ENCODE measurements at regions not wholly inside any gene's neighbourhood (a gene's known extent, or its start where the extent isn't known, plus 50 kb on each side); places are given as distances from the start of the nearest gene placed in this dataset.

DNA sequence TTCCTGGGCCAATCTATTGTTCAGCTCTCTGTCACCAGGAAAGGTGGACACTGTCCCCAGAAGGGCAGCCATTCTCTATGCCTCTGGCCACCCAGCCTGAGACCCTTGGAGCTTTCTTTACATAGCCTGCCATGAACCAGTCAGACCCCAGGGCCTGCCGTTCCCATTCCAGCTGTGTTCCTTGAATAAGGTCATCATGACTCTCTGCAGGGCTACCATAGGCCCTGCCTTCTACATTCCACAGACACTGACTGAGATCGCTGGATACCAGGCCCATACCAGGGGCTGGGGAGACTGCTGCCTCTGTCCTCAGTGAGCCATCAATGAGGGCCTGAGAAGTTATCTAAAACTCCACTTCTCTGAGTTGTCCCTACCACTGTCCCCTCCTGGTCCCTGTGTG, 75.5 kb downstream of the SYNE3 start:
- no peak for DNase-seq

DNA sequence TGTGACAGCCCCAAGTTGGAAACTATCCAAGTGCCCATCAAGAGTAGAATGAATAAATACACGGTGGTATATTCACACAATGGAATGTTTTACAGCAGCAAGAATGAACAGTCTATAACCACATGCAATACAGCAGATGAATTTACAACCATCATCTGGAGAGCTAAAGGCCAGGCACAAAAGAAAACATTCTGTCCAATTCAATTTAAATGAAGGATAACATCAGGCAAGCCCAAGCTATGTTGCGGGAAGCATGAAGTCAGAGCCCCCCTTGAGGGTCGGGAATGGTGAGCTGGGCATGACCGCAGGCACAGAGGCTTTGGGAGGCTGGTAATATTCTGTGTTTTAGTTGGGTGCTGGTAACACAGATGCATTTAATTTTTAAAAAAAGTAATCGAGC, 76.0 kb downstream of the SYNE3 start:
- DNase-seq: no peak

DNA sequence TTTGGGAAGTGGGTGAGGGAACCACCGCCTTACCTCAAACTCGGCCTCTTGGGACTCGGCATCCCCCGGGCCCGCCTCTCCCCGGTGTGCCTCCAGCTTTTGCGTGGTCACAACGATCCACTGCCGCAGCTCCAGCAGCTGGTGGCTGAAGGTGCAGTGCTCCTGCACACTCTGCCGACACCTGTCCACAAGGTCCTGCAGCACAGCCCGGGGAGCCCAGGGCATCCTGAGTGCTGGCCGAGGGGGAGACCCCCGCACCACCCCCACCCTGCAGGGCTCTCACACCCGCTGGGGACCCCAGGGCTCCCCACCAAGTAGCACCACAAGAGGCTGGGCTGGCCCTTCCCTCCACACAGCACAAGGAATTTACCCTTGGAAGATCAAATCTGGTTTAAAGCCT, 76.6 kb downstream of the SYNE3 start:
- no peak for DNase-seq

DNA sequence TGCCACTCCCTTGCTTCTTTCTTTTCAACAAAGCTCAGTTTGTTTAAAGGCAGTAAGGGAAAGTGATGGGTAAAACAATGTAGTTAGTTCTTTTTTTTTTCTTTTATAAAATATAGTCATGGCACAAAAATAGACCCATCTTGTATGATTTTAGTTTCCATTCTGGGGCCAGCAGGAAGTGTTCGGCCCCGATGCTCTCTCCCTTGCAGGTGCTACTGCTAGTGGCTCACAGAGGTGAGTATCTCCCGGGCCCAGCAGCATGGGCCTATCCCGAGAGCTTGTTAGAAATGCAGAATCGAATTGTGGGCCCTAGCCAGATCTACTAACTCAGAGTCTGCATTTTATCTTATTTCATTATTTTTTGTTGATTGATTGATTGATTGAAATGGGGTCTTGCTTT, 78.7 kb downstream of the SYNE3 start:
- no peak for DNase-seq

DNA sequence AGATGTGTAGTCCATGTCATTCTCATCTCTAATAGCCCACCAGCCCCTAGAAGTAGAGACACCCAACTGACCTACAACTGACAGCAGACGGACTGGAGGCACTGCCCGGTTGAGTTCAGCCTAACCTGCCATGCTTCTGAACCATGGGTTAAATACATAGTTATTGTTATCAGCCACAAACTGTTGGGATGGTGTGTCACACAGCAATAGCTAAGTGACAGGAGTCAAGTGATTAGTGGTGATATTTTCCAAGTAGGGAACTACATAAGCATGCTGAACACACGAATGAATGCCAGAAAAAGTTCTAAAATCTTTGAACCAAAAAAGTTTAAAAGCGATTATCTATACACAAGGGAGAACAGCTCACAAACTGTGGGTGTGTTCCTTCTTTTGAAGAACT, 80.1 kb downstream of the SYNE3 start:
- DNase-seq: no peak

DNA sequence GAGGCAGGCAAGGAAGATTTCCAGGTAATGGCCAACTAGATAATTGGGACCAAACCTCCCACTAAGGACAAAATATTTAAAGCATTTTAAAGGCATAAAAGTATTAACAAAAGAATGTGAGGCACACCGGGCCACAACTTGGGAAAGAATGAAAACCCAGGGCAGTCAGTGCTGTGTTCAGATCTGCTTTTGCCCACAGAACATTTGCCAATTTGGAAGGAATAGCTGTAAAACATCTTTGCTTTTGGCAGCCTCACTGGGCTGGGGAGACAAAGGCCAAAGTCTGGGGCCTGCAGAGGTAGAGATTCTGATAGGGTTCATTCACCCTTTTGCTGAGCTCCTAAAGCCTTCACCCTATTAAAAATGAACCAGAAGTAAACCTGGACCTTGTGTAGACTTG, 82.3 kb downstream of the SYNE3 start:
- DNase-seq: no peak

DNA sequence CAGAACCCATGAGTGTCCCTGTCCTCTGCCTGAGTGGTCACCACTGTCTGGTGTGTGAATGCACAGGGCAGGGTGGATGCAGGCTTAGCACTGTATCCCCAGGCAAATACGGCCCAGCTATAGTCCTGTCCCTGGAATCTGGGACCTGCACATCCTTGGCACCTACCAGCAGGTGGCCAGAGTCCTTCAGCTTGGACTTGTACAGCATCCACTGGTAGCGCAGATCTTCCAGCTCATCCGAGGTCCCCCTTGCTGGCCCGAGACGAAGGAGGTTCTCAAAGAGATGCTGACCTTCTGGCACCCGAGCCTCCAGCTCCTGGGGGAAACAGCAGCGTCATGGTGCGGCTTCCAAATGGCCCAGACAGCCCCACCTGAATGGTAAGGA, 83.4 kb downstream of the SYNE3 start:
- no peak for DNase-seq

DNA sequence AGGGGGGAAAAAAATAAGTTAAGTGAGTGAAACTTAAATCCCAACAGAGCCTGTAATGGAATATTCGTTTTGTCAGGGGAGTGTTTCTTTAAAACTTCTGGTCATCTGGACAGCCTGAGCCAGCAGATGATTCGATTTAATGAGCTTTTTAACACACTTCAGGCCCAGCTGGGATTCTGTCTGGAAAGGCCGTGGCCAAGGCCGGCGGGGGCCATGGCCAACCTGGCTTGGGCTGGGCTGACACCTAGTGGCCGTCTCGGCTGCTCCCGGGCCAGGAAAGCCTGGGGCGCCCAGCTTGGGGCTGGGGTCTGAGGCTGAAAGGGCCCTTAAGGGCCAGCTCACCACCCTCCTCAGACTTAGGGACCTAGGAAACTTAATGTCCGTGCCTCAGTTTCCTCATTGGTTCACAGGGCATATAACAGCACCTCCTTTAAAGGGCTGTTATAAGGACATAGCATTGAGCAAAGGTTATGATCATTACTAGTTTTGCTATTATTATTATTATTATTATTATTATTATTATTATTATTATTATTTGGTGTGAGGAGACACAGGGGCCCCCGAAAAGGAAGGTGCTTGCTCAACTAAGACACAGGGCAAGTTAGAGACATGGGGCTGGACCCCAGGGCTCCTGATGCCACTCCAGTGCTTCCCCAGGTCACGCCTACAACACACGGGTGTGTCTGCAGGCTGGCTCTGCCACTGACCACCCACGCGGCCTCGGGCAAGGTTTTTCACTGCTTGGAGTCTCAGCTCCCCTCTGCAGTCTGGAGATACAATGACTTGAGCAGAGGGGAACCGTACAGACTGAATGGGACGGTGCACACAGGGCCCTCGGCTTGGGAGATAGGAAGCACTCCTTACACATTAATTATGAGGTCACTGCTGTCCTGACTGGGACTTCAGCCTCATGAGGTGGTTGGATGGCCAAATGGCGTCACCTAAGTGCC, 84.0 kb downstream of the SYNE3 start:
- DNase-seq: no peak

DNA sequence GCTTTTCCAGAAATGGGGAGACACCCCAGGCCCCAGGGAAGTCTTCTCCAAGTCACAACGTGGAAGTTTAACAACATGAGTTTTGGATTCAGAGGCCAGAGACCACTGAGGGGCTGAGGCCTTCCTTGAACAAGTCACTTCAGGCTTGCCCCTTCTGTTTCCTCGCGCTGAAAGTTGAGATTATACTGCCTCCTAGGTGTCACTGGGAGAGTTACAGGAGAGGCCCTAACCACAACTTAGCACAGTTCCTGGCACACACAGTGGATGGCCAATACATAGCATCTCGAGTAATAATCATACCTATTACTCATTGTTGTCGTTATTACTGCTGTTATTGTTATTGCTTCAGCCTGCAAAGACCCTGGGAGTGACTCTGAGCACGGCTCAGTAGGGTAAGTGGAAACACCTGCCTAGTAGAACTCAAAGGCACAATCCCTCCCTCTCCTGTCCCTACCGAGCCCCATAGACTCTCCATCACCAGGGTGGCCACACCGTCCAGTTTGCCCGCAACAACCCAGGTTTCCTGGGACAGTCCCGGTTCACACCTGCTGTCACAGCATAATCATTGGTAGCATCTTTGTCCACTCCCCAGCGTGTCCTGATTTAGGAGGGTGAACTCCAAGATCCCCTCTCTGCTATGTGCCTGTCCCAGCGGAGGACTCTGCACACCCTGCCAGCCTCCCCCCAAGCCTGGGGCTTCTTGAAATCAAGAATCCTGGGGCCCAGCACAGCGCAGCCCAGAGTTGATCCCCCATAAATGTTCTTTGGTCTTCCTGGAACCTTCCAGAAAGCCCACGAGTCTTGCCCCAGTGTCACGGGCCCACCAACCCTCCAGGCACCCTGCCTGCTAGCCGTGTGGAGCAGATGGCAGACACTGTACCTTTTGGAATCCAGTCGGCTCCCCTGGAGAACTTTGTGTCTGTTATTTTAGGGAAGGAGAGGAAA, 85.0 kb downstream of the SYNE3 start:
- no peak for DNase-seq

DNA sequence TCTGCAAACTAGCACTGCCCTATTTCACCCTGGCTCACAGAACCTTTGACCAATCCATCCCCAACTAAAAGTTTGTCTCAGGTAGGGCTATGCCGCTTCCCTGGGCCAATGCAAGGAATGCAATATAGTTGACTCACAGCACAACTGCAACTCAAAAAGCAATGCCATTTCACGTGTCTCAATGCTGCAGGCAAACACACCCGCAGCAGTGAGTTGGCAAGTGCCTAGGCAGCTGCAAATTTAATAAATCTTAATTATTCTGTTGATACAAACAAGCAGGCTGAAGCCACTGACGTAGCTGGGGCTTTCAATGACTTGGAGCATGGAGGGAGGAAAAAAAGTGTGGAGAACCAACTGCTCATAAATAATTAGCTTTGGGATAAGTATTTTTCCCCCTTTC, 87.9 kb downstream of the SYNE3 start:
- no peak for DNase-seq

DNA sequence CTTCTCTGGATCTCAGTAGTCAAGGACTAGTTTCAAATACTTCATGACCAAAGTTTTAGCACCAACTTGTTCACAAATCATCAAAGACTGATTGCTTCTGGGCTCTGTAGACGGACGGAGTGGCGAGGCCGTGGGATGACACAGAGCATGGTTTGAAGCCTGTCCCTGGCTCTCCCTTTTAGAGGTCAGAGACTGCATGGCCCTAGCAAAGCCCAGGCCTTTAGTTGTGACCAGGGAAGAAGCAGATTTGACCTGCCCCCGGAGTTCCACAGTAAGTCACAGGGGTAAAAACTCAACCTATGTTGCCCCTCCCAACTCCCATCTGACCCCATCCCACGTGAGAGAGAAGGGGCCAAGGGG, 90.4 kb downstream of the SYNE3 start:
- DNase-seq: no peak

DNA sequence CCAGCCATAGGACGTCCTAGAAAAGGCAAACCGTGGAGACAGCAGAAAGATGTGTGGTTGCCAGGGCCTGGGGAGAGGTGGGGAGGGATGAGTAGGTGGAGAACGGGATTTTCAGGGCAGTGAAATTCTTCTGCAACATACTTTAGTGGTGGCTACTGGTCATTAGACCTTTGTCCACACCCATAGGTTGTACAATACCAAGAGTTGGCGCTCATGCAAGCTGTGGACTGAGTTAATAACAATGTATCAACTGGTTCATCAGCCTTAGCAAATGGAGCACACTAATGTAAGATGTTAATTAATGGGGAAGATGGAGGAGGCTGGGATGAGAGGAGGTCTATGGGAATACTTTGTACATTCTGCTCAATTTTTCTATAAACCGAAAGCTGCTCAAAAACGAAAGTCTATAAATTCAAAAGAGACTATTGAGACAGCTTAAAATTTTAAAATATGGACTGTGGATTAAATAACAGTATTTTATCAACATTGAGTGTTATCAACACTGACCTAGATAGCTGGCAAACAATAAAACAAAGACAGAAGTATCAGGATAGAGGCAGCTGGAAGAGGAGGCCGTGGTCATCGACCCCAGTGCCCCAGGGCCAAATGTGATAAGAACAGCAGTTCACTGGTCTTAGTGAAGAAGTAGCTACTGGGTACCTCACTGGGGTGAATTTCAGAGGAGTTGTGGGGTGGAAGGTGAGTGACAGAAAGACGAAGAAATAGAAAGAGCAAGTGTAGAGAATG, 90.9 kb downstream of the SYNE3 start:
- DNase-seq: no peak

DNA sequence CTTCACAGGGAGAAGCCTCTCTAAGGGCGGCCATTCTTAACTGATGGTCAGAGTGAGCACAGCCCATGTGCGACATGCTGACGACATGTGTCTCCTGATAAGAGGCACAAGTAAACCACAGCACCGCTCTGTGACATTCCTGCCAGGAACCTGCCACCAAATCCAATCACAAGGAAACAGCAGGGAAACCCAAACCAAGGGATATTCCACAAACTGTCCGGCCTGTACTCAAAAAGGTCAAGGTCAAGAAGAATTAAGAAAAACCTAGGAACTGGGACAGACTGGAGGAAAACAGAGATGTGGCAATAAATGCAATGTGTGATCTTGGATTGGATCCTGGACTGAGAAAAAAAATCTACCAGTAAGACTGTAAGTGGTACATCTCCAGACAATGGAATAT, 91.9 kb downstream of the SYNE3 start:
- DNase-seq: no peak

DNA sequence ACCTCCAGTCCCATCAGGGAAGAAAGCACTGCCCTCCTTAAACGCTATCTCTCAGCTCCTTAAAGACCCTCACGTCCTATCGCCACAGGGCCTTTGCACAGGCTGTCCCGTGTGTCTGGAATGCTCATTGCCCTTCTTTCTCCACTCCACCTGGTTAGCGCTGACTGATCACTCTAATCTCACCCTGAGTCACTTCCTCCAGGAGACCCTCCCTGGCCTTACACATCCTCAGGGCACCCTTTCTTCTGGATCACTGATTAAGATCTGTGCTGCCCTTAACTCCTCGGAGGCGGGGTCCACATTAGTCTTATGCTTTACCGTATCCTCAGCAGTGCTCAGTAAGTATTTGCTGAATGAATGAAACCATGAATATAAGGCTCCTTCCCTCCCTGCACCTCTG, 94.7 kb downstream of the SYNE3 start:
- DNase-seq: no peak

DNA sequence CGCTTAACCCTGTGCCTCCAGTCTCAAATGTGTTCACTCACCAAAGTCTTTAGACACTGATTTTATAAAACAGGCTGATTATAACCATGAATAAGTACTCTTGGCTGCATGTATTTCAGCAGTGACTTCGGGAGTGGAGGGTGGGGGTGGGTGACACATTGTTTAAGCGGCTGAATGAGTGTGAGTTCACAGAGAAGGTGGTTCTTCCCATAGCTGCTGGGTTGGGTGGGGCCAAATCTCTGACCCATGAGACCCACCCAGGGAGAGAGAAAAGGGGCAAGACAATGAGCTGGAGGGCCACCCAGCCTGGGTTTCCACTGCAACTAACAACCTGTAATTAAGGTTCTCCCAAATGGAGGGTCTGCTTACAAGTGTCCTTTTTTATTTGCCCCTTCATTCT, 96.4 kb downstream of the SYNE3 start:
- no peak for DNase-seq

DNA sequence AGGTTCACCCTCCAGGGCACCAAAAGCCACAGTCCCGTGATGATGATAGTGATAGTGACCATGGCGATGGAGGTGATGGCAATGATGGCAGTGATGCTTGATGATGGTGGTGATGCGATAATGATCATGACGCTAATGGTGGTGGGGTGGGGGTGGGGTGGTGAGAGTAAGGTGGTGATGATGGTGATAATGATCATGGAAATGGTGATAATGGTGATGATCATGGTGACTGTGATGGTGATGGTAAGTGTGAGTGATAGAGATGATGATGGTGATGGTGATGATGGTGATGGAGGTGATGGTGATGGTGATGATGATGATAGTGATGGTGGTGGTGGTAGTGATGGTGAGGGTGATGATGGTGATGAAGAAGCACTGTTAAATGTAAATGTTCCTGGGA, 96.9 kb downstream of the SYNE3 start:
- no peak for DNase-seq

DNA sequence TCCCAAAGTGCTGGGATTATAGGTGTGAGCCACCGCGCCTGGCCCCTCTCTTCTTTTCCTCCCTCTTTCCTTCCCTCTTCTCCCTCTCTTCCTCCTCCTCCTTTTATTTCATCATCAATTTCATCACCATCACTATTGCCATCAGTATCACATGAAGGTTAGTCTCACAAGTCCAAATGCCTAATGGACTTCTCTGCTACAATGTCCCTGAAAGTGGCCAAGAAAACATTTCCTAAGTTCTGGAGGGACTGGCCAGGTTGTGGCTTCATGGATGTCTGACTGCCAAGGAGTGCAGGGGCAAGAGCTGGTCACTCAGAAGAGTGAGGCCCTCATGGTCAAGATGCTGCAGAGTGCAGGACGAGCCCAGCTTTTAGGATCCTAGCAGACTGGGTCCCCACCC, 97.6 kb downstream of the SYNE3 start:
- DNase-seq: no peak

DNA sequence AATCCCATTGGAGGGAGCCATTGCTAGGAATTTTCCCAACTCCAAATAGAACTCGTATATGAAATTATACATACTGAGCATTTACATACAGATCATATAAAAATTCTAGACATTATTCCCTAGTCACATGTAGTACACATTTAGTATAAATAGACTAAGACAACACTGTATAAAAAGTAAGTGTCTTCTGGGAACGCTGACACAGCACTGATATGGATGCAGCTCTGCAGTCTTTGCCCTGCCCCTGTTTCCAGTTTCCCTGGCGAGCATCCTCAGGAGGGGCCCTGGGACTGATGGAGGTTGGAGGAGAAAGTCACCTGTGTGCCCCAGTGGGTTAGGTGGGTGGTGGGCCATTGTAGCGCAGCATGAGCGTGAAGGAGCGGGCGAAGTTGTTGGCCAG, 97.8 kb upstream of the CLMN start:
- DNase-seq: no peak

DNA sequence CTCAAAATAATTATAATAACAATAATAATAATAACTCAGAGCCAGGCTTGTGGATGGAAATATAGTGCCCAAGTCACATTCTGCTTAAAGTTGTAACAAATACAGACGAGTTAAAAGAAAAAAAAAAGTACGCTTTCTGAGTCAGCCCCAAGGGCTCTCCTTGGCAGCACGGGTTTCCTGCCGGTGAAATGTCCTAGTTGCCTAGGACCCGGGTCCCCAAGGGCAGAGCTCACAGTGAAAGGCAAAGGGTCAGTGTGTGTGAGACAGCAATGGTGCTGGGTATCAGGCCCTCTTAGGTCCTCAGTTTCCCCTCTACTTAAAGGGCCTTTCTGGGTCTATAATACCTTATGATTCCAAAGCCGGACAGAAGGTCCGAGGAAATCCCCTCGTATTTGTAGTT, 96.3 kb upstream of the CLMN start:
- no peak for DNase-seq

DNA sequence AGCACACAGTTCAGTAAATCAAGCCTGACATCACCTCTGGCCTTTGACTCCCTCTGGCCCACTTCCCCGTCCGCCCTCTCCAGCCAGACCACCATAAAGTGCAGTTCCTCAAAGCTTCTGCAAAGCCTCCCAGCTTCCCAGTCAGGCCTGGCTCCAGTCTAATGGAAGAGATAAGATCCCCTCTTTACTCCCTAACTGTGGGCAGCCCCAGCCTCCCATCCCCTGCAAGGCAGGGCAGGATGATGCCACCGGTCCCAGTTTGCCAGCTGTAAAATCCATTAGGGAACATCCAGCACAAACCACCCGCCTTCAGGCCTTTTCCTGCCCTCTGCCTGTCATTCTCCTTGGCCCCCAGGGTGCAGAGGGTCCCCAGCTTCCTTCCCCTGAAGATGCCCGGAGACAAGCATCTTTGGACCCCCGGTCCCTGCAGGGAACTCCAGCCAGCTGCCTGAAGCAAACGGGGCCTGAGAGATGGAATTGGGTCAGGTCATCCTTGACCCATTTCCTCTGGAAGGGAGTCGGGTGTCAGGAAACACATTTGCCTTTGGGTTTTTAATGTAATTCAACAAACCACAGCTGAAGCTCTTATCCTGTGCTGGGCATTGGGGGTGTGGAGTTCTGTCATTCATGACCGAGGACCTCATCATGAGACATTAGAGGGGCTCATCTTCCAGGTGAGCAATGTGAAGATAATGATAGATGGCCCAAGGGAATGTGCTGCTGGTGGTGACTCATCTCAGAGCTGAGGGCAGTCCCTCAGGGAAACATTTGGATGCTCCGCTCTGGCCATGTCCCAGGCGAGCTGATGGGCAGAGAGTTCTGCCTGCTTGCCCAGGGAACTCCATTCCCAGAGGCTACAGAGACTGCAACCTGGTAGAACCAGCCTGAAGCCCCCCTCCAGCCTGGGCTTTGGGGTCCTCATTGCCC, 93.8 kb upstream of the CLMN start:
- DNase-seq: peak; percentile 23

DNA sequence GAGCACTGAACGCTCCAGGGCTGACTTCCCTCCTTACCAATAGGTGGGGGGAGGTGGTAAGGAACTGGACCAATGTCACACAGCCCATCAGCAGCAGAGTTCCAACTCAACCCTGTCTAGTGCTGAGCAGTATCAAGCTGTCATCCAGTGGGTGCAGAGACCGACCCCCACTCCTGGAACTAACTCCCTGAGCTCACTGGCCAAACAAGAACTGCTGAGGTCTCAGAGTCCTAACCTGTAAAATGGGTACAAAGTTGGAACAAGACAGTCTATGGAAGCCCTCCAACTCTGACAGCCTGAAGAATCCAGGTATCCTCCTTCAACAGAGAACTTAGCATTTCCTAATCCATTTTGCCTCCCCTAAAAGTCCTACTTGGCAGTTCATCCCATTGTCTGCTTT, 91.1 kb upstream of the CLMN start:
- no peak for DNase-seq
